NT2/D1 (cell line): ENCODE measurements at regions not wholly inside any gene's neighbourhood (a gene's known extent, or its start where the extent isn't known, plus 50 kb on each side); places are given as distances from the start of the nearest gene placed in this dataset.

ENCODE experiments used
- DNase-seq: peaks from one replicate; pipeline ENCODE4 v3.0.0-alpha.2; 2011; ENCODE audit warnings: low read depth, low spot score
- H3K27me3 ChIP-seq: 2 replicates; pipeline ENCODE4 v1.6.0; 2011; ENCODE audit warnings: mild to moderate bottlenecking; ENCODE audit not compliant: insufficient read length, insufficient read depth
- H3K36me3 ChIP-seq: 2 replicates; pipeline ENCODE4 v1.6.1; 2011; ENCODE audit warnings: mild to moderate bottlenecking, low read length, mixed read lengths; ENCODE audit not compliant: insufficient read depth, insufficient read length
- H3K4me1 ChIP-seq: 2 replicates; pipeline ENCODE4 v1.5.1; 2011; ENCODE audit not compliant: insufficient read depth, insufficient read length
- H3K4me3 ChIP-seq: 2 replicates; pipeline ENCODE4 v1.5.1; 2011; ENCODE audit warnings: low read depth; ENCODE audit not compliant: insufficient read length
- H3K9ac ChIP-seq: 2 replicates; pipeline ENCODE4 v1.6.0; 2011; ENCODE audit warnings: low read depth; ENCODE audit not compliant: insufficient read length
- H3K9me3 ChIP-seq: 2 replicates; pipeline ENCODE4 v1.5.1; 2011; ENCODE audit warnings: mild to moderate bottlenecking, low read length; ENCODE audit not compliant: insufficient read depth
- SUZ12 ChIP-seq: IDR thresholded peaks from 2 replicates; pipeline ENCODE4 v1.6.1; 2011; ENCODE audit not compliant: insufficient read length, insufficient read depth; ENCODE audit errors: extremely low read depth
- YY1 ChIP-seq: IDR thresholded peaks from 2 replicates; pipeline ENCODE4 v1.6.1; 2011; ENCODE audit not compliant: insufficient read length, insufficient read depth
- ZNF274 ChIP-seq: IDR thresholded peaks from 2 replicates; pipeline ENCODE4 v1.6.1; 2011; ENCODE audit warnings: mild to moderate bottlenecking, low read depth, low read length

GRCh38 chr5:86008293-86008692, 609.4 kb upstream of the COX7C start:
- no peaks in the 10 kb centered on the region for H3K36me3 ChIP-seq
- no peak overlapping the region for H3K4me3 ChIP-seq
- no peak overlapping the region for H3K9ac ChIP-seq
- H3K9me3 ChIP-seq = peaks cover 11% of the 10 kb centered on the region
- no peaks in the 10 kb centered on the region for H3K27me3 ChIP-seq
- no peaks in the 10 kb centered on the region for H3K4me1 ChIP-seq
- TF ChIP-seq YY1 = no peak
- TF ChIP-seq ZNF274 = no peak
- TF ChIP-seq SUZ12 = no peak
- DNase-seq = no peak

- TF ChIP-seq SUZ12 = no peak
- TF ChIP-seq YY1 = no peak
- TF ChIP-seq ZNF274 = no peak
- H3K4me1 ChIP-seq = no peaks in the 10 kb centered on the region
- no peak overlapping the region for H3K4me3 ChIP-seq
- H3K9ac ChIP-seq = no peak overlapping the region
- peaks cover 11% of the 10 kb centered on the region for H3K9me3 ChIP-seq
- H3K27me3 ChIP-seq = no peaks in the 10 kb centered on the region
- no peak for DNase-seq
- no peaks in the 10 kb centered on the region for H3K36me3 ChIP-seq
Observed at GRCh38 chr5:86008704-86009103, 609.0 kb upstream of the COX7C start.

GRCh38 chr5:86011937-86012336, 605.8 kb upstream of the COX7C start:
- Histone ChIP-seq H3K9ac (no peak overlapping the region), H3K9me3 (peaks cover 11% of the 10 kb centered on the region), H3K27me3 (no peaks in the 10 kb centered on the region), H3K4me1 (no peaks in the 10 kb centered on the region), H3K4me3 (no peak overlapping the region), H3K36me3 (no peaks in the 10 kb centered on the region)
- TF ChIP-seq ZNF274 (no peak), SUZ12 (no peak), YY1 (no peak)
- DNase-seq = no peak

- H3K9me3 ChIP-seq = no peaks in the 10 kb centered on the region
- no peaks in the 10 kb centered on the region for H3K36me3 ChIP-seq
- no peak for DNase-seq
- H3K9ac ChIP-seq = no peak overlapping the region
- H3K27me3 ChIP-seq = no peaks in the 10 kb centered on the region
- H3K4me3 ChIP-seq = no peak overlapping the region
- no peaks in the 10 kb centered on the region for H3K4me1 ChIP-seq
- no peak for TF ChIP-seq YY1
- no peak for TF ChIP-seq ZNF274
- no peak for TF ChIP-seq SUZ12
Observed at GRCh38 chr5:86029308-86029707, 588.4 kb upstream of the COX7C start.

GRCh38 chr5:86030753-86031152, 587.0 kb upstream of the COX7C start:
- no peak overlapping the region for H3K4me3 ChIP-seq
- no peaks in the 10 kb centered on the region for H3K4me1 ChIP-seq
- no peak for TF ChIP-seq YY1
- no peak for TF ChIP-seq SUZ12
- no peak for TF ChIP-seq ZNF274
- H3K27me3 ChIP-seq = no peaks in the 10 kb centered on the region
- DNase-seq = no peak
- H3K9me3 ChIP-seq = no peaks in the 10 kb centered on the region
- no peak overlapping the region for H3K9ac ChIP-seq
- no peaks in the 10 kb centered on the region for H3K36me3 ChIP-seq

GRCh38 chr5:86038566-86038965, 579.2 kb upstream of the COX7C start:
- TF ChIP-seq YY1 (no peak), SUZ12 (no peak), ZNF274 (no peak)
- Histone ChIP-seq H3K9ac (no peak overlapping the region), H3K4me3 (no peak overlapping the region), H3K9me3 (no peaks in the 10 kb centered on the region), H3K27me3 (no peaks in the 10 kb centered on the region), H3K36me3 (no peaks in the 10 kb centered on the region), H3K4me1 (no peaks in the 10 kb centered on the region)
- DNase-seq = no peak

- no peaks in the 10 kb centered on the region for H3K27me3 ChIP-seq
Observed at GRCh38 chr5:86039351-86039750, 578.4 kb upstream of the COX7C start.

GRCh38 chr5:86070719-86071118, 547.0 kb upstream of the COX7C start:
- Histone ChIP-seq H3K4me3 (no peak overlapping the region), H3K4me1 (no peaks in the 10 kb centered on the region), H3K27me3 (no peaks in the 10 kb centered on the region), H3K9me3 (no peaks in the 10 kb centered on the region), H3K9ac (no peak overlapping the region), H3K36me3 (no peaks in the 10 kb centered on the region)
- DNase-seq = no peak
- TF ChIP-seq YY1 (no peak), ZNF274 (no peak), SUZ12 (no peak)

More at GRCh38 chr5:86039351-86039750, 578.4 kb upstream of the COX7C start:
- no peak overlapping the region for H3K9ac ChIP-seq
- no peak for DNase-seq
- TF ChIP-seq YY1 (no peak), ZNF274 (no peak), SUZ12 (no peak)
- no peaks in the 10 kb centered on the region for H3K4me1 ChIP-seq
- no peak overlapping the region for H3K4me3 ChIP-seq
- H3K36me3 ChIP-seq = no peaks in the 10 kb centered on the region
- H3K9me3 ChIP-seq = no peaks in the 10 kb centered on the region
